ENCODE measurements at regions not wholly inside any gene's neighbourhood (a gene's known extent, or its start where the extent isn't known, plus 50 kb on each side); places are given as distances from the start of the nearest gene placed in this dataset.

DNA sequence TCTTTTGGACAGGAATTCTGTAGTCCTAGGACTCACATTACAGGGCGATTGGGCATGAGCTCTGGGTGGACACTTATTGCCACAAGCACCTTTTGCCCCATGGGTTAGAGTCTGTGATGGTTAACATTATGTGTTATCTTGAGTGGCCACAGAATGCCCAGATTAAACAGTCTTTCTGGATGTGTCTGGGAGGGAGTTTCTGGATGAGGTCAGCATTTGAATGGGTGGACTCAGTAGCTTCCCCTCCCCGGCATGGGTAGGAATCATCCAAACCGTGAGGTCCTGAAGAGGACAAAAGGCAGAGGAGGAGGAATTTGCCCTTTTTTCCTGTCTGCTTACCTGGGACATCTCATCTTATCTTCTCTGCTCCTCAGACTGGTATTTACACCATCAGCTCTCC, 85.6 kb downstream of the BMP4 start:
- Histone ChIP-seq H3K9me1 (ENCODE audit: control insufficient read depth, insufficient read depth, low read length) (no peaks in the 10 kb centered on the region), H3K9ac (ENCODE audit: insufficient read depth in 1 of 2, low read depth in 2 of 2, low read length in 2 of 2) (no peak overlapping the region), H3K79me2 (ENCODE audit: control insufficient read depth, insufficient read depth, low read length) (no peaks in the 10 kb centered on the region), H2AFZ (ENCODE audit: low read depth, low read length) (no peak overlapping the region), H4K20me1 (replicated peaks; ENCODE audit: control insufficient read depth, insufficient read depth, low read length) (no peaks in the 10 kb centered on the region), H3K9me3 (replicated peaks; ENCODE audit: control insufficient read depth, insufficient read depth, low read depth, low read length) (no peaks in the 10 kb centered on the region), H3K36me3 (ENCODE audit: control insufficient read depth, insufficient read depth, low read length) (no peaks in the 10 kb centered on the region), H3K27ac (ENCODE audit: extremely low read depth, low read depth, low read length) (no peak overlapping the region), H3K4me1 (replicated peaks in 1 of 2; ENCODE audit: control insufficient read depth in 2 of 2, insufficient read depth in 2 of 2, low read length in 2 of 2) (no peaks in the 10 kb centered on the region), H3K27me3 (ENCODE audit: control insufficient read depth in 2 of 2, insufficient read depth in 2 of 2, low read length in 2 of 2) (no peaks in the 10 kb centered on the region), H3K4me3 (no peak overlapping the region), H3K4me2 (ENCODE audit: insufficient read depth, low read length) (no peak overlapping the region)
- WGBS (ENCODE audit: insufficient coverage, low coverage, missing lambda C conversion rate): 0% methylated on average over 2 of the region's 3 CpGs
- no TSS peak for BruUV-seq (replicated peaks)
- FAIRE-seq: no peak
- POLR2A ChIA-PET: no interaction called here
- ATAC-seq: no peak
- CTCF ChIA-PET (ENCODE audit: low intra/inter-chr PET ratio): no interaction called here
- intact Hi-C loops (cut with micrococcal nuclease): no loop called here
- in situ Hi-C loops (cut with MboI): no loop called here
- no peak for DNase-seq (ENCODE audit: extremely low read depth in 1 of 4, low spot score in 3 of 4)
- TF ChIP-seq ZNF143 (CRISPR knock-in tag; IDR thresholded peaks at IDR 0.05) (no peak), CEBPB (tag; IDR thresholded peaks at IDR 0.05) (no peak), RNF2 (IDR thresholded peaks at IDR 0.05) (no peak), SMC3 (conservative IDR thresholded peaks at IDR 0.05; ENCODE audit: insufficient read depth, low read depth, low read length) (no peak), NR1H2 (CRISPR knock-in tag; IDR thresholded peaks at IDR 0.05) (no peak), ZNF766 (CRISPR knock-in tag; conservative IDR thresholded peaks at IDR 0.05) (no peak), ZNF184 (CRISPR knock-in tag; IDR thresholded peaks at IDR 0.05) (no peak), ZNF431 (CRISPR knock-in tag; IDR thresholded peaks at IDR 0.05) (no peak), TCF7 (IDR thresholded peaks at IDR 0.05; ENCODE audit: borderline replicate concordance) (no peak), OTX1 (CRISPR knock-in tag; IDR thresholded peaks at IDR 0.05) (no peak), MCM3 (IDR thresholded peaks at IDR 0.05) (no peak)
- TF ChIP-seq, protein P1, sequence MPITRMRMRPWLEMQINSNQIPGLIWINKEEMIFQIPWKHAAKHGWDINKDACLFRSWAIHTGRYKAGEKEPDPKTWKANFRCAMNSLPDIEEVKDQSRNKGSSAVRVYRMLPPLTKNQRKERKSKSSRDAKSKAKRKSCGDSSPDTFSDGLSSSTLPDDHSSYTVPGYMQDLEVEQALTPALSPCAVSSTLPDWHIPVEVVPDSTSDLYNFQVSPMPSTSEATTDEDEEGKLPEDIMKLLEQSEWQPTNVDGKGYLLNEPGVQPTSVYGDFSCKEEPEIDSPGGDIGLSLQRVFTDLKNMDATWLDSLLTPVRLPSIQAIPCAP (CRISPR knock-in tag; IDR thresholded peaks at IDR 0.05; ENCODE audit: borderline replicate concordance): no peak
- TF ChIP-seq, protein P2, sequence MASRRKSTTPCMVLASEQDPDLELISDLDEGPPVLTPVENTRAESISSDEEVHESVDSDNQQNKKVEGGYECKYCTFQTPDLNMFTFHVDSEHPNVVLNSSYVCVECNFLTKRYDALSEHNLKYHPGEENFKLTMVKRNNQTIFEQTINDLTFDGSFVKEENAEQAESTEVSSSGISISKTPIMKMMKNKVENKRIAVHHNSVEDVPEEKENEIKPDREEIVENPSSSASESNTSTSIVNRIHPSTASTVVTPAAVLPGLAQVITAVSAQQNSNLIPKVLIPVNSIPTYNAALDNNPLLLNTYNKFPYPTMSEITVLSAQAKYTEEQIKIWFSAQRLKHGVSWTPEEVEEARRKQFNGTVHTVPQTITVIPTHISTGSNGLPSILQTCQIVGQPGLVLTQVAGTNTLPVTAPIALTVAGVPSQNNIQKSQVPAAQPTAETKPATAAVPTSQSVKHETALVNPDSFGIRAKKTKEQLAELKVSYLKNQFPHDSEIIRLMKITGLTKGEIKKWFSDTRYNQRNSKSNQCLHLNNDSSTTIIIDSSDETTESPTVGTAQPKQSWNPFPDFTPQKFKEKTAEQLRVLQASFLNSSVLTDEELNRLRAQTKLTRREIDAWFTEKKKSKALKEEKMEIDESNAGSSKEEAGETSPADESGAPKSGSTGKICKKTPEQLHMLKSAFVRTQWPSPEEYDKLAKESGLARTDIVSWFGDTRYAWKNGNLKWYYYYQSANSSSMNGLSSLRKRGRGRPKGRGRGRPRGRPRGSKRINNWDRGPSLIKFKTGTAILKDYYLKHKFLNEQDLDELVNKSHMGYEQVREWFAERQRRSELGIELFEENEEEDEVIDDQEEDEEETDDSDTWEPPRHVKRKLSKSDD (conservative IDR thresholded peaks at IDR 0.05; ENCODE audit: low read length): no peak
- TF ChIP-seq, protein P3, sequence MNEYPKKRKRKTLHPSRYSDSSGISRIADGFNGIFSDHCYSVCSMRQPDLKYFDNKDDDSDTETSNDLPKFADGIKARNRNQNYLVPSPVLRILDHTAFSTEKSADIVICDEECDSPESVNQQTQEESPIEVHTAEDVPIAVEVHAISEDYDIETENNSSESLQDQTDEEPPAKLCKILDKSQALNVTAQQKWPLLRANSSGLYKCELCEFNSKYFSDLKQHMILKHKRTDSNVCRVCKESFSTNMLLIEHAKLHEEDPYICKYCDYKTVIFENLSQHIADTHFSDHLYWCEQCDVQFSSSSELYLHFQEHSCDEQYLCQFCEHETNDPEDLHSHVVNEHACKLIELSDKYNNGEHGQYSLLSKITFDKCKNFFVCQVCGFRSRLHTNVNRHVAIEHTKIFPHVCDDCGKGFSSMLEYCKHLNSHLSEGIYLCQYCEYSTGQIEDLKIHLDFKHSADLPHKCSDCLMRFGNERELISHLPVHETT (CRISPR knock-in tag; conservative IDR thresholded peaks at IDR 0.05 in 1 of 2, IDR thresholded peaks at IDR 0.05 in 1 of 2): no peak
- TF ChIP-seq, protein P4, sequence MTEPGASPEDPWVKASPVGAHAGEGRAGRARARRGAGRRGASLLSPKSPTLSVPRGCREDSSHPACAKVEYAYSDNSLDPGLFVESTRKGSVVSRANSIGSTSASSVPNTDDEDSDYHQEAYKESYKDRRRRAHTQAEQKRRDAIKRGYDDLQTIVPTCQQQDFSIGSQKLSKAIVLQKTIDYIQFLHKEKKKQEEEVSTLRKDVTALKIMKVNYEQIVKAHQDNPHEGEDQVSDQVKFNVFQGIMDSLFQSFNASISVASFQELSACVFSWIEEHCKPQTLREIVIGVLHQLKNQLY (CRISPR knock-in tag; conservative IDR thresholded peaks at IDR 0.05): no peak
- TF ChIP-seq, protein P5, sequence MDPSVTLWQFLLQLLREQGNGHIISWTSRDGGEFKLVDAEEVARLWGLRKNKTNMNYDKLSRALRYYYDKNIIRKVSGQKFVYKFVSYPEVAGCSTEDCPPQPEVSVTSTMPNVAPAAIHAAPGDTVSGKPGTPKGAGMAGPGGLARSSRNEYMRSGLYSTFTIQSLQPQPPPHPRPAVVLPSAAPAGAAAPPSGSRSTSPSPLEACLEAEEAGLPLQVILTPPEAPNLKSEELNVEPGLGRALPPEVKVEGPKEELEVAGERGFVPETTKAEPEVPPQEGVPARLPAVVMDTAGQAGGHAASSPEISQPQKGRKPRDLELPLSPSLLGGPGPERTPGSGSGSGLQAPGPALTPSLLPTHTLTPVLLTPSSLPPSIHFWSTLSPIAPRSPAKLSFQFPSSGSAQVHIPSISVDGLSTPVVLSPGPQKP (CRISPR knock-in tag; IDR thresholded peaks at IDR 0.05): no peak
- TF ChIP-seq, protein P6, sequence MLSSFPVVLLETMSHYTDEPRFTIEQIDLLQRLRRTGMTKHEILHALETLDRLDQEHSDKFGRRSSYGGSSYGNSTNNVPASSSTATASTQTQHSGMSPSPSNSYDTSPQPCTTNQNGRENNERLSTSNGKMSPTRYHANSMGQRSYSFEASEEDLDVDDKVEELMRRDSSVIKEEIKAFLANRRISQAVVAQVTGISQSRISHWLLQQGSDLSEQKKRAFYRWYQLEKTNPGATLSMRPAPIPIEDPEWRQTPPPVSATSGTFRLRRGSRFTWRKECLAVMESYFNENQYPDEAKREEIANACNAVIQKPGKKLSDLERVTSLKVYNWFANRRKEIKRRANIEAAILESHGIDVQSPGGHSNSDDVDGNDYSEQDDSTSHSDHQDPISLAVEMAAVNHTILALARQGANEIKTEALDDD (IDR thresholded peaks at IDR 0.05): no peak
